Thoracic aorta (tissue), 2 donors: ENCODE measurements at regions not wholly inside any gene's neighbourhood (a gene's known extent, or its start where the extent isn't known, plus 50 kb on each side); places are given as distances from the start of the nearest gene placed in this dataset.

Experiments
- ATAC-seq: fragments of 150-250 bp; one replicate; pipeline ENCODE4 v1.8.0; 2017; ENCODE audit warnings: low read depth; ENCODE audit not compliant: insufficient number of reproducible peaks, low FRiP score
- DNase-seq: peaks from one replicate; pipeline ENCODE4 v3.0.0-alpha.2; 2020; ENCODE audit warnings: low spot score
- H3K27ac ChIP-seq, 2 donors: fragments of 200-600 bp; sonication (generic); 1 replicate in 1 of 2; 2 replicates in 1 of 2; pipeline ENCODE4 v1.5.1; 2016; ENCODE audit warnings: mild to moderate bottlenecking in 2 of 2, moderate library complexity in 2 of 2
- H3K27me3 ChIP-seq: fragments of 200-600 bp; sonication (generic); replicated peaks from 2 replicates; pipeline ENCODE4 v1.6.0; 2016; ENCODE audit warnings: mild to moderate bottlenecking; ENCODE audit not compliant: insufficient read depth
- H3K36me3 ChIP-seq: fragments of 200-600 bp; sonication (generic); one replicate; pipeline ENCODE4 v1.5.1; 2016
- H3K4me1 ChIP-seq, 2 donors: fragments of 200-600 bp; sonication (generic); 1 replicate in 1 of 2; 2 replicates in 1 of 2; pipeline versions ENCODE4 v1.5.1 to v1.6.0; 2016; ENCODE audit warnings: low read depth in 2 of 2, mild to moderate bottlenecking in 1 of 2; ENCODE audit not compliant: control insufficient read depth in 1 of 2
- H3K4me3 ChIP-seq: fragments of 200-600 bp; sonication (generic); 2 replicates; pipeline ENCODE4 v1.5.1; 2016; ENCODE audit warnings: mild to moderate bottlenecking
- H3K9me3 ChIP-seq: fragments of 200-600 bp; sonication (generic); 2 replicates; pipeline ENCODE4 v1.5.1; 2016
- CTCF ChIP-seq: fragments of 200-600 bp; sonication (generic); IDR thresholded peaks from one replicate; pipeline ENCODE4 v1.5.1; 2019; ENCODE audit warnings: antibody characterized with exemption

GRCh38 chr5:68968429-68968828 lies 125.4 kb upstream of the SLC30A5 start:
- TF ChIP-seq CTCF: no peak
- Histone ChIP-seq H3K9me3 (no peaks in the 10 kb centered on the region), H3K4me3 (no peak overlapping the region), H3K27ac (no peak overlapping the region), H3K27me3 (no peaks in the 10 kb centered on the region), H3K4me1 (no peaks in the 10 kb centered on the region), H3K36me3 (no peaks in the 10 kb centered on the region)
- ATAC-seq: no peak
- DNase-seq: no peak

GRCh38 chr5:68970617-68971016 lies 123.2 kb upstream of the SLC30A5 start:
- no peaks in the 10 kb centered on the region for H3K9me3 ChIP-seq
- no peaks in the 10 kb centered on the region for H3K4me1 ChIP-seq
- no peak overlapping the region for H3K27ac ChIP-seq
- TF ChIP-seq CTCF: no peak
- H3K36me3 ChIP-seq: no peaks in the 10 kb centered on the region
- DNase-seq (no peak), ATAC-seq (no peak)
- H3K4me3 ChIP-seq: no peak overlapping the region
- no peaks in the 10 kb centered on the region for H3K27me3 ChIP-seq

GRCh38 chr5:68973696-68974095 lies 120.1 kb upstream of the SLC30A5 start:
- peaks cover 3% of the 10 kb centered on the region for H3K9me3 ChIP-seq
- DNase-seq: no peak
- ATAC-seq: no peak
- H3K36me3 ChIP-seq: no peaks in the 10 kb centered on the region
- H3K27ac ChIP-seq: no peak overlapping the region
- no peaks in the 10 kb centered on the region for H3K4me1 ChIP-seq
- TF ChIP-seq CTCF: no peak
- H3K4me3 ChIP-seq: no peak overlapping the region
- H3K27me3 ChIP-seq: no peaks in the 10 kb centered on the region

GRCh38 chr5:68983043-68983442 lies 110.8 kb upstream of the SLC30A5 start:
- H3K27me3 ChIP-seq: no peaks in the 10 kb centered on the region
- TF ChIP-seq CTCF: no peak
- DNase-seq (no peak), ATAC-seq (no peak)
- no peaks in the 10 kb centered on the region for H3K9me3 ChIP-seq
- no peak overlapping the region for H3K27ac ChIP-seq
- H3K36me3 ChIP-seq: no peaks in the 10 kb centered on the region
- no peak overlapping the region for H3K4me3 ChIP-seq
- H3K4me1 ChIP-seq: no peaks in the 10 kb centered on the region

GRCh38 chr5:68983959-68984358 lies 109.9 kb upstream of the SLC30A5 start:
- Histone ChIP-seq H3K27ac (no peak overlapping the region), H3K4me1 (no peaks in the 10 kb centered on the region), H3K4me3 (no peak overlapping the region), H3K27me3 (no peaks in the 10 kb centered on the region), H3K9me3 (no peaks in the 10 kb centered on the region), H3K36me3 (no peaks in the 10 kb centered on the region)
- no peak for TF ChIP-seq CTCF
- no peak for DNase-seq
- ATAC-seq: no peak
